ENCODE measurements at regions not wholly inside any gene's neighbourhood (a gene's known extent, or its start where the extent isn't known, plus 50 kb on each side); places are given as distances from the start of the nearest gene placed in this dataset.

DNA sequence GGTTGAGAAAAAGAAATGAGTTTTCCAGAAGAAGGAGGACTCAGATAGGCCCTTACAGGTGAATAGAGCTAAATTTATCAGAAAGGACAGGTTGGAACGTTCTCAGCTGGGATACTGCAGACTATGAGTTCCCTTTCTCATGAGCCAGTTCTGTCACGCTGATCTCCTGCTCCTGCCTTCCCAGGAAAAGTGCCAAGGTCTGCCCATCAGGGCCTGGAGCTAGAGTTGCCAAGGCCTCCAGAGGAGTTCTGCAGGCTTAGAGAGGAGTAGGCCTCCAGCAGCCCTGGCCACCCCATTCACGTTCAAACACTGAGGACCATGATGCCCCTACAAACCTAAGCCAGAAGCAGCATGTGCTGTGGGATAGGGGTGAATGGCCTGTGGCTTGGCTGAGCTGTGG is 126.8 kb upstream of the TNR start:
- Mint-ChIP-seq H3K27ac (ENCODE audit: unreplicated experiment) (no peak overlapping the region), H3K4me1 (ENCODE audit: low read depth, unreplicated experiment) (peaks cover 18% of the 10 kb centered on the region), H3K9me3 (ENCODE audit: unreplicated experiment) (peaks cover 6% of the 10 kb centered on the region)

DNA sequence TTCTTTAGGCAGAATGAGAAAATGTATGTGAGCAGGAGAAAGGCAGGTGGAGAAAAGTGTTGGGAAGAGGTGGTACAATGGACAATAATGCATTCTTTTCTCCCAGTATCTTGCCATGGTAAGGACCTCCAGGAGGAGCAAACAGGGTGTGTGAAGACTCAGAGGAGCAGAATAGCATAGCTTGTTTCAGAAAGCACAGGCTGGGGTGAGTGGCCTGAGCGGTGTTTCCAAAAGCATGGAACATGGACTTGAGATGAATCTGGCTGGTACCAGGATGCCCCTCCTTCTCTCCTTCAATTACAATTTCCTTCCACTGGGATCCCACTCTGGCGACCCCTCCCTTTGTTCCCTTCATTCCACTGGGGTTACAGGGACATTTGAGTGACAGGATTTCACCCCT is 123.4 kb upstream of the TNR start:
- no peak overlapping the region for H3K27ac Mint-ChIP-seq (ENCODE audit: unreplicated experiment)
- DNase-seq, result no peak
- peaks cover 8% of the 10 kb centered on the region for H3K4me1 Mint-ChIP-seq (ENCODE audit: low read depth, unreplicated experiment)
- TF ChIP-seq, protein P1, sequence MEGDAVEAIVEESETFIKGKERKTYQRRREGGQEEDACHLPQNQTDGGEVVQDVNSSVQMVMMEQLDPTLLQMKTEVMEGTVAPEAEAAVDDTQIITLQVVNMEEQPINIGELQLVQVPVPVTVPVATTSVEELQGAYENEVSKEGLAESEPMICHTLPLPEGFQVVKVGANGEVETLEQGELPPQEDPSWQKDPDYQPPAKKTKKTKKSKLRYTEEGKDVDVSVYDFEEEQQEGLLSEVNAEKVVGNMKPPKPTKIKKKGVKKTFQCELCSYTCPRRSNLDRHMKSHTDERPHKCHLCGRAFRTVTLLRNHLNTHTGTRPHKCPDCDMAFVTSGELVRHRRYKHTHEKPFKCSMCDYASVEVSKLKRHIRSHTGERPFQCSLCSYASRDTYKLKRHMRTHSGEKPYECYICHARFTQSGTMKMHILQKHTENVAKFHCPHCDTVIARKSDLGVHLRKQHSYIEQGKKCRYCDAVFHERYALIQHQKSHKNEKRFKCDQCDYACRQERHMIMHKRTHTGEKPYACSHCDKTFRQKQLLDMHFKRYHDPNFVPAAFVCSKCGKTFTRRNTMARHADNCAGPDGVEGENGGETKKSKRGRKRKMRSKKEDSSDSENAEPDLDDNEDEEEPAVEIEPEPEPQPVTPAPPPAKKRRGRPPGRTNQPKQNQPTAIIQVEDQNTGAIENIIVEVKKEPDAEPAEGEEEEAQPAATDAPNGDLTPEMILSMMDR (IDR thresholded peaks at IDR 0.05; ENCODE audit: partially characterized antibody, unreplicated experiment), result no peak
- H3K27me3 Mint-ChIP-seq (ENCODE audit: unreplicated experiment), result peaks cover 2% of the 10 kb centered on the region
- H3K9me3 Mint-ChIP-seq (ENCODE audit: unreplicated experiment), result peaks cover 2% of the 10 kb centered on the region
- no peak overlapping the region for H3K4me3 Mint-ChIP-seq (ENCODE audit: unreplicated experiment)
- no peaks in the 10 kb centered on the region for H3K36me3 Mint-ChIP-seq (ENCODE audit: unreplicated experiment)

More for the DNA sequence above, 126.8 kb upstream of the TNR start:
- DNase-seq, result no peak
- Mint-ChIP-seq H3K36me3 (ENCODE audit: unreplicated experiment) (no peaks in the 10 kb centered on the region), H3K27me3 (ENCODE audit: unreplicated experiment) (peaks cover 4% of the 10 kb centered on the region), H3K4me3 (ENCODE audit: unreplicated experiment) (no peak overlapping the region)
- TF ChIP-seq, protein P1 (IDR thresholded peaks at IDR 0.05; ENCODE audit: partially characterized antibody, unreplicated experiment), result no peak

DNA sequence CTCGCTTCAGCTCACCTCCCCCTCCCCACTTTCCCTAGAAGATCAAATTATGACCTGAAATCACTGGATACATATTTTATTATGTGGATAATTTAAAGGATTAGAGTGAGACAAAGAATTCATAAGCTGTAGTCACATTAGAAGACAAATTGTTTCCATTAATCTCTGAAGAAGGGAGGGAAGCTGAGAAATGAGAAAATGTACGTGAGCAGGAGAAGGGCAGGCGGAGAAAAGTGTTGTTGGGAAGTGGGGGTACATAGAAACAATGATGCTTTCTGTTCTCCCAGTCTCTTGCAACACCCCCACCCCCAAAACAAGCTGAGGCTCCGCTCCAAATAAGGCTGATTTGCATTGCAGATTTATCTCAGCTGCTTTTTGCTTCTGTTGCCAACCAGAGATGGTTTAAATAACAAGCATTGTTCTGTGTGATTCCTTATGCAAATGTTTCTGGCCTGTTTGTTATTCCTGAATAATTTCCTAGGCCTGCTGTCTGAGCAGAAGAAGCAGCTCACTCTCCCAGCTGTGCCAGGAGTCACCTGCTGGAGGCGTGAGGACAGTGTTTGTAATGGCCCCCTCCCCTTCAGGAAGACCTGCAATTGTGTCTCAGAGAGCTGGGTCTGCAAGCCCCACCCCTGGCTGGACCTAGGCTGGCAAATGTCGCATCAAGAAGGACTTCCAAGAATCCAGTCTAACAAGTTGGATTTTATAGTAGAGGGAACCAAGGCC is 121.8 kb upstream of the TNR start:
- DNase-seq, result no peak
- no peak overlapping the region for H3K4me3 Mint-ChIP-seq (ENCODE audit: unreplicated experiment)
- no peak overlapping the region for H3K27ac Mint-ChIP-seq (ENCODE audit: unreplicated experiment)
- no peaks in the 10 kb centered on the region for H3K9me3 Mint-ChIP-seq (ENCODE audit: unreplicated experiment)
- TF ChIP-seq, protein P1 (IDR thresholded peaks at IDR 0.05; ENCODE audit: partially characterized antibody, unreplicated experiment), result no peak
- H3K27me3 Mint-ChIP-seq (ENCODE audit: unreplicated experiment), result no peaks in the 10 kb centered on the region
- H3K36me3 Mint-ChIP-seq (ENCODE audit: unreplicated experiment), result no peaks in the 10 kb centered on the region
- H3K4me1 Mint-ChIP-seq (ENCODE audit: low read depth, unreplicated experiment), result peaks cover 8% of the 10 kb centered on the region

DNA sequence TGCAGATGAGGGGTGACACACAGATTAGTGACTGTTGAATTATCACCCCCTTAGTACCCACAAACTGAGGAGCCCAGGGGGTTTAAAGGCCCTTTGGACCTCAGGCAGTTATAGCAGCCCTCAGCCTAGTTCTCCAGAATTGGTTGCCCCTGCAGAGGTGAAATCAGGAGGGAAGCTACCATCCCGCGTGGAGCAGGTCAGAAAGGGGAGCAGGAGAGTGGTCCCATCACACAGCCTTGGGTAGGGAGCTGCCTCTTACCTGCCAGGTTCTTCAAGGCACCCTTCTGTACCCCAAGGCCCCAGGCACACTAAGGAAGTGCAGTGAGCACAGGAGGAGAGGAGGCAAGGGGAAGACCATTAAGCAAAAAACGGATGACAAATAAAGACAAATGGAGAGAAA is 121.2 kb upstream of the TNR start:
- peaks cover 8% of the 10 kb centered on the region for H3K4me1 Mint-ChIP-seq (ENCODE audit: low read depth, unreplicated experiment)
- H3K27me3 Mint-ChIP-seq (ENCODE audit: unreplicated experiment), result no peaks in the 10 kb centered on the region

DNA sequence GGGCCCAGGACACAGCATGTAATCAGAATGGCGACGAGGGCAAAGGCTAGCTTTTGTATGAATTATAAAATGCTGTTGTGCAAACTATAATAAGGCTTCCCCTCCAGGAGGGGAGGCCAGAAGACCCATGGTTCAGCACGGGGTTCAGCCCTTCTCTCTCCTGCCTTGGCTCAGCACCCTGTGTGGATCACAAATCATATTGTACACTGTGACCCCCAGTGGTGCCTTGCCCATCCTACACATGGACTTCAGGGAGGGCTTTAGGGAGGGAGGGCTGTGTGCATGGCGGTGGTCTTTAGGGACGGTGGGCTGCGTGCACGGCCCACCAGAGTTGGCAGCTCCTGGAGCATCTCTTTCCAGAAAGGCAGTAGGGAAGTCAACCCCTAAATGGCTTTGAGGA is 120.8 kb upstream of the TNR start:
- Mint-ChIP-seq H3K9me3 (ENCODE audit: unreplicated experiment) (no peaks in the 10 kb centered on the region), H3K4me1 (ENCODE audit: low read depth, unreplicated experiment) (peaks cover 8% of the 10 kb centered on the region), H3K27ac (ENCODE audit: unreplicated experiment) (no peak overlapping the region), H3K4me3 (ENCODE audit: unreplicated experiment) (no peak overlapping the region), H3K36me3 (ENCODE audit: unreplicated experiment) (no peaks in the 10 kb centered on the region), H3K27me3 (ENCODE audit: unreplicated experiment) (no peaks in the 10 kb centered on the region)
- TF ChIP-seq, protein P1 (IDR thresholded peaks at IDR 0.05; ENCODE audit: partially characterized antibody, unreplicated experiment), result no peak
- no peak for DNase-seq

More for the DNA sequence above, 121.2 kb upstream of the TNR start:
- no peak for DNase-seq
- H3K36me3 Mint-ChIP-seq (ENCODE audit: unreplicated experiment), result no peaks in the 10 kb centered on the region
- TF ChIP-seq, protein P1 (IDR thresholded peaks at IDR 0.05; ENCODE audit: partially characterized antibody, unreplicated experiment), result no peak
- no peaks in the 10 kb centered on the region for H3K9me3 Mint-ChIP-seq (ENCODE audit: unreplicated experiment)
- H3K27ac Mint-ChIP-seq (ENCODE audit: unreplicated experiment), result no peak overlapping the region
- H3K4me3 Mint-ChIP-seq (ENCODE audit: unreplicated experiment), result no peak overlapping the region
